ENCODE measurements at regions not wholly inside any gene's neighbourhood (a gene's known extent, or its start where the extent isn't known, plus 50 kb on each side); places are given as distances from the start of the nearest gene placed in this dataset.

GRCh38 chrX:124557976-124558375, 211.6 kb downstream of the SH2D1A start:
- no peak for TF ChIP-seq CTCF (IDR thresholded peaks at IDR 0.05; ENCODE audit: insufficient read depth, low read length)
- no peak for TF ChIP-seq REST (IDR thresholded peaks at IDR 0.05; ENCODE audit: insufficient replicate concordance, low read depth)
- no peak for TF ChIP-seq GABPA (IDR thresholded peaks at IDR 0.05; ENCODE audit: low read depth)
- TF ChIP-seq POLR2AphosphoS5 (IDR thresholded peaks at IDR 0.05; ENCODE audit: low read depth), result no peak

Measured in HL-60 (cell line).